ENCODE measurements at regions not wholly inside any gene's neighbourhood (a gene's known extent, or its start where the extent isn't known, plus 50 kb on each side); places are given as distances from the start of the nearest gene placed in this dataset.

DNA sequence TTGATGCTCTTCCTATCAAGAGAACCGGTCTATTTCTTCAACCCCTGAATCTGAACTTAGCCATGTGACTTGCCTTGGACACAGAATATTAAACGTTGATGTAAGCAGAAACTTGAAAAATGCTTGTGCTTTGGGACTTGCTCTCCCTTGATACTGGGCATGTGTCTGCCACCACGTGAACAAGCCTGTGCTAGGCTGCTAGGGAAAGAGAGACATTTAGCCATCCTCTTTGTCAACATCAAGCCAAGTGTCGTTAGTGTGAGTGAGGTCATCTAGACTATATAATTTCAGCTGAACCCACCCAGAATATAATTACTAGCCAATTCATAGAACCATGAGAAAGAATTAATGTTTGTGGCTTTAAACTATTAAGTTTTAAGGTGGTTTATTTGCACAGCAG, 98.2 kb upstream of the TRHDE start:
- H3K27ac ChIP-seq (ENCODE audit: low read depth, low read length, poor library complexity, severe bottlenecking), result no peak overlapping the region
- H4K20me1 ChIP-seq (ENCODE audit: insufficient read depth, low read length), result no peaks in the 10 kb centered on the region

DNA sequence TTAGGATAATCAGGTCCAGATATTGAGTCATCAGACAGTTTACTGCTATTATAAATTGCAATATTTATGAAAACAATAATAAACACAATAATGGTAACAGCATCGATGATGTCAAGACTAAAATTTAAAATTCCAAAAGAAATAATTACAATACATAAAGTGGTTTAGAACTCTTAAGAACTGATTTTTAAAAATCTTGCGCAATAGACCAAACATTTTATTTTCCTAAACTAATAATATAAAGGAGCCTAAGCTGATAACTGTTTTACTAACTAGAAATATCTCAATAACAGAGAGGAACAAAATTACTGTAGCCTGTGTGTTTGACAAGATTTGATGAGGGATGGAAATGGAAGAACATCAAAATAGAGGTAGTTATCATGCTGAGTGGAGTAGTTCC, 93.9 kb upstream of the TRHDE start:
- Histone ChIP-seq H3K9me2 (ENCODE audit: low read depth, low read length) (no peaks in the 10 kb centered on the region), H3K27me3 (ENCODE audit: insufficient read depth, low read length) (no peaks in the 10 kb centered on the region), H3K79me2 (ENCODE audit: insufficient read depth, low read length) (no peaks in the 10 kb centered on the region), H3F3A (ENCODE audit: insufficient read depth, low read length) (no peaks in the 10 kb centered on the region), H3K4me1 (ENCODE audit: insufficient read depth, low read length, severe bottlenecking) (no peaks in the 10 kb centered on the region), H3K4me2 (ENCODE audit: low read length) (no peak overlapping the region), H3K4me3 (ENCODE audit: low read depth, low read length, poor library complexity, severe bottlenecking) (no peak overlapping the region), H3K9ac (ENCODE audit: low read length) (no peak overlapping the region), H3K36me3 (ENCODE audit: insufficient read depth, low read length) (no peaks in the 10 kb centered on the region), H2AFZ (ENCODE audit: low read length) (no peak overlapping the region), H4K20me1 (ENCODE audit: insufficient read depth, low read length) (no peaks in the 10 kb centered on the region), H3K27ac (ENCODE audit: low read depth, low read length, poor library complexity, severe bottlenecking) (no peak overlapping the region), H3K9me3 (ENCODE audit: low read length) (no peaks in the 10 kb centered on the region)
- TF ChIP-seq, protein P1, sequence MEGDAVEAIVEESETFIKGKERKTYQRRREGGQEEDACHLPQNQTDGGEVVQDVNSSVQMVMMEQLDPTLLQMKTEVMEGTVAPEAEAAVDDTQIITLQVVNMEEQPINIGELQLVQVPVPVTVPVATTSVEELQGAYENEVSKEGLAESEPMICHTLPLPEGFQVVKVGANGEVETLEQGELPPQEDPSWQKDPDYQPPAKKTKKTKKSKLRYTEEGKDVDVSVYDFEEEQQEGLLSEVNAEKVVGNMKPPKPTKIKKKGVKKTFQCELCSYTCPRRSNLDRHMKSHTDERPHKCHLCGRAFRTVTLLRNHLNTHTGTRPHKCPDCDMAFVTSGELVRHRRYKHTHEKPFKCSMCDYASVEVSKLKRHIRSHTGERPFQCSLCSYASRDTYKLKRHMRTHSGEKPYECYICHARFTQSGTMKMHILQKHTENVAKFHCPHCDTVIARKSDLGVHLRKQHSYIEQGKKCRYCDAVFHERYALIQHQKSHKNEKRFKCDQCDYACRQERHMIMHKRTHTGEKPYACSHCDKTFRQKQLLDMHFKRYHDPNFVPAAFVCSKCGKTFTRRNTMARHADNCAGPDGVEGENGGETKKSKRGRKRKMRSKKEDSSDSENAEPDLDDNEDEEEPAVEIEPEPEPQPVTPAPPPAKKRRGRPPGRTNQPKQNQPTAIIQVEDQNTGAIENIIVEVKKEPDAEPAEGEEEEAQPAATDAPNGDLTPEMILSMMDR (IDR thresholded peaks at IDR 0.05; ENCODE audit: low read length), result no peak
- no peak for TF ChIP-seq EZH2 (IDR thresholded peaks at IDR 0.05; ENCODE audit: borderline replicate concordance, low read length)

More for the DNA sequence above, 98.2 kb upstream of the TRHDE start:
- H3K36me3 ChIP-seq (ENCODE audit: insufficient read depth, low read length), result no peaks in the 10 kb centered on the region
- no peak for TF ChIP-seq EZH2 (IDR thresholded peaks at IDR 0.05; ENCODE audit: borderline replicate concordance, low read length)
- TF ChIP-seq, protein P1 (IDR thresholded peaks at IDR 0.05; ENCODE audit: low read length), result no peak
- no peak overlapping the region for H3K4me2 ChIP-seq (ENCODE audit: low read length)
- H3F3A ChIP-seq (ENCODE audit: insufficient read depth, low read length), result no peaks in the 10 kb centered on the region
- H2AFZ ChIP-seq (ENCODE audit: low read length), result no peak overlapping the region
- no peaks in the 10 kb centered on the region for H3K9me2 ChIP-seq (ENCODE audit: low read depth, low read length)
- H3K9ac ChIP-seq (ENCODE audit: low read length), result no peak overlapping the region
- H3K79me2 ChIP-seq (ENCODE audit: insufficient read depth, low read length), result no peaks in the 10 kb centered on the region
- no peaks in the 10 kb centered on the region for H3K4me1 ChIP-seq (ENCODE audit: insufficient read depth, low read length, severe bottlenecking)
- no peak overlapping the region for H3K4me3 ChIP-seq (ENCODE audit: low read depth, low read length, poor library complexity, severe bottlenecking)
- H3K27me3 ChIP-seq (ENCODE audit: insufficient read depth, low read length), result no peaks in the 10 kb centered on the region
- H3K9me3 ChIP-seq (ENCODE audit: low read length), result no peaks in the 10 kb centered on the region

DNA sequence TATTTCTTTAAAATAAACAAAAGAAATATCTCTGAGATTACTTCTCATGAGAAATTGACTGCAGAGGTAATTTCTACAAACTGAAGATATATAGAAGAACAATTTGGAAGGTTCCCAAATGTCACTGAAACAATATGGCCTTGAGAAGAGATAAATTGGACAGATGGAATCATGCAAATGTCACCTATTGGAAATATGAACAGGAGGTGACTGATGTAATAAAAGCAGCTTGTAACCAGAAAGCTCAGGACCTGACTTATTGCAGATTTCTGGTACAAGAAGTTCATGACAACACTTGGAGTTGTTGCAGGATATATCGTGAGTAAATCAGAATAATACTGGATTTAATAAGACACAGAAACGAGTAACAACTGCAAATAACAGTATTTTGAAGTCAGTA, 93.3 kb upstream of the TRHDE start:
- Histone ChIP-seq H3K9ac (ENCODE audit: low read length) (no peak overlapping the region), H3K36me3 (ENCODE audit: insufficient read depth, low read length) (no peaks in the 10 kb centered on the region), H3F3A (ENCODE audit: insufficient read depth, low read length) (no peaks in the 10 kb centered on the region), H3K4me2 (ENCODE audit: low read length) (no peak overlapping the region), H4K20me1 (ENCODE audit: insufficient read depth, low read length) (no peaks in the 10 kb centered on the region), H3K27ac (ENCODE audit: low read depth, low read length, poor library complexity, severe bottlenecking) (no peak overlapping the region), H3K9me2 (ENCODE audit: low read depth, low read length) (no peaks in the 10 kb centered on the region), H2AFZ (ENCODE audit: low read length) (no peak overlapping the region), H3K4me1 (ENCODE audit: insufficient read depth, low read length, severe bottlenecking) (no peaks in the 10 kb centered on the region), H3K27me3 (ENCODE audit: insufficient read depth, low read length) (no peaks in the 10 kb centered on the region), H3K79me2 (ENCODE audit: insufficient read depth, low read length) (no peaks in the 10 kb centered on the region), H3K4me3 (ENCODE audit: low read depth, low read length, poor library complexity, severe bottlenecking) (no peak overlapping the region), H3K9me3 (ENCODE audit: low read length) (no peaks in the 10 kb centered on the region)
- TF ChIP-seq EZH2 (IDR thresholded peaks at IDR 0.05; ENCODE audit: borderline replicate concordance, low read length), result no peak
- TF ChIP-seq, protein P1 (IDR thresholded peaks at IDR 0.05; ENCODE audit: low read length), result no peak

Data from OCI-LY1 (cell line).